ENCODE measurements at regions not wholly inside any gene's neighbourhood (a gene's known extent, or its start where the extent isn't known, plus 50 kb on each side); places are given as distances from the start of the nearest gene placed in this dataset.

DNA sequence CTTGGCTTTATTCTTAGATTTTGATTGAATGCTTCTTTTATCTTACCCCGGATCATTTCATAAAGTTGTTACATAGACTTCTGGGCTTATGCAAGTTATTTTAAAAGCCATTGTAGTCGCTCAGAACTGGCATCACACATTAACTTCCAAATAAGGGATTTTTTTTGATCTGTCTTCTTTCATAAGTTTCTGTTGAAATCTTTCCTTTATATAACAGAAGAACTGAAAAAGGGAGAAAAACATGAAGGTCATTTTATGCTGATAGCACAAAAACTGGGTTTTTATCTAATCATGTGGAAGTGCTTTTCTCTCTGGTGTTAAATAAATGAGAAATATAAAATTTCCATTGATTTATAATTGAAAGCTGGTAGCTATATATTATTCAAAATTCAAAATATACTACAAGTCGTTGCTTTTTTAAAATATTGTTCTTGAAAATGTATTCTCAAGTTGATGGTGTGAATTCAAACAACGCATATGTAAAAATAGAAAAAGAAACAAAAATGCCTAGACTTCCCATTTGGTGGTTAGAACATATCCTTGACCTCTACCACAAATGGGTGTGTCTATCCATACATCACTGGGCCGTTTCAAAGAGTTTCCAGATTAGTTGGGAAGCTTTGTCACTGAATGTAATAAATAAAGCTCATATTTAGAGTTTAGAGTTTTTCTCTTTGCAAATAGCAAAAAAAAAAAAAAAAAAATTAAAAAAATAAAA, 258.3 kb upstream of the ZPLD1 start:
- no peak for DNase-seq (ENCODE audit: extremely low read depth, low read depth, low spot score)

DNA sequence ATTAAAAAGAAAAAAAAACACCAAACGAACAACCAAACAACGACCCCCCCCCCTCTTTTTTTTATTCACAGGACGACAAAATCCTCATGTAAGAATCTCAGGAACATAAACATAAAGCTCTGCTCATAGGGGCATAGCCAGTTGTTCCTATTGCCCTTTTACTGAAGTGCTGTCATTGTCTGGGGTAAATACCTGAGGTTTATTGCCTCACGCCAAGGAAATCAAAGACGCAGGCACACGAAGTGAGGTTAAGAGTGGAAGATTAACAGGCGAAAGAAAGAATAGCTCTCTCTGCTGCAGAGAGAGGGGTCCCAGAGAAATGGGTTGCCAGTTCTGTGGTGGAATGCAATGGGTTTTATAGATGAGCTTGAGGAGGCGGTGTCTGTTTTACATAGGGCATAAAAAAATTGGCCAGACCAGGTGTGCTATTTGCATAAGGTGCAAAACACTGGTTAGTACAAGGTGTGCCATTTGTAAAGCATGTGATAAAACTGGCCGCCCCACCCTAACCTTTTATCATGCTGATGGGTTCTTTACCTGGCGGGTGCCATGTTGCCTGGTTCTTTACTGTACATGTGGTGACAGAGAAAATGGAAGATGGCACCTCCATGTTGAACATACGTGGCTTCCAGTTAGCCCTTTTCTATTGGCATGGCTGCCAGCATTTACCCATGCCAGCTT, 257.6 kb upstream of the ZPLD1 start:
- no peak for DNase-seq (ENCODE audit: extremely low read depth, low read depth, low spot score)

DNA sequence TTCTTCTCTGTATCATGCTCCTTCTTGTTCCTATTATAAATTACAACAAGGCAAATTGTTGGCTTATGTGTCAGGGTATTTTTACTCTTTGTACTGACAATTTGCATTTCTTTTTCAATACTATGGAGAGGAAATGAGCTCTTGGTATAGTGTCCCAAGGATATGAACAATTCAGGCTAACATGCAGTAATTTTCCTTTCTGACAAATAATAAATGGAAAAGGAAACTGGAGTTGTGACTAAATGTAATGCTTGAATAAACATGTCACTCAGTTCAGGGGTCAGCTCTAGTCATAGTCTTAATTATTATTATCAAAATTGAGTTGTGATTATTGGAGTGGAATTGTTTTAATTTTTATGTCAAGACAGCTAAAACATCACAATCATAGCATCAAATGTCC, 256.0 kb upstream of the ZPLD1 start:
- no peak for DNase-seq (ENCODE audit: extremely low read depth, low read depth, low spot score)

DNA sequence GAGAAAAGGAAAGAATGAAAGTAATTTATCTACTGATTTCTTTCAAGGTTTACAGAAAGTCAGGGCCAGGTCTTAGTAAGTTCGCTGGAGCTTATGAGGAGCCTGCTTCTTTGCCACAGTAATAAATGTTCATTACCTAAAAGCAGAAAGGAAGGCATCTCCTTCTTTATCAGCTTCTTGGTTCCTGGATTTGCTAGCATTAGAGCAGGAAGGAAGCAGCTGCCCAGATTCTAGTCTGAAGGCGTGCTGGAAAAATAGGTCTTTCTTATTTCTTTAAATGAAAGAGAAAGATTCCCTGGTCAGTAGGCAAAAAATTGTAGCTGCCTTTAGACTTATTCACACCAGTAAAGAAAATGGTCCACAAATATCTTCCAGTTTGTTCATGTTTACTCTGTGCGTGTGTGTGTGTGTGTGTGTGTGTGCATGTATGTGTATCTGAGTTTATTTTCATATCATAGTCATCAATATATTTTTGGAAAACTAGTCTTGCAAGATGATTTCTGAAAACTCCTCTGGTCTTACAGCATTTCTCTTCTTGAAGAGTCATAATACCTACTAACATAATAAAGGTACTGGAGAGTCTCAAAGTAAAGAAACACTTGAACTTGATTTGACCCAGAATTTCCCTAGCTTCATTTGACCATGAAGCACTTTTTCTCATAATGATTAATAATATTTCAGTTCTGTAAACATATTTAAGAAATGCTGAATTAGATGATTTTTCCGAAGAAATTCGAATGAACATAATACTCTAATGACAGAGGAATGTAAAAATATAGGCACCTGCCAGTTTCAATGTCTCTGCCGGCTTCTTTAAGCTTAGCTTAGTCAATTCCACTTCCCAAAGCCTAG, 255.3 kb upstream of the ZPLD1 start:
- no peak for DNase-seq (ENCODE audit: extremely low read depth, low read depth, low spot score)

DNA sequence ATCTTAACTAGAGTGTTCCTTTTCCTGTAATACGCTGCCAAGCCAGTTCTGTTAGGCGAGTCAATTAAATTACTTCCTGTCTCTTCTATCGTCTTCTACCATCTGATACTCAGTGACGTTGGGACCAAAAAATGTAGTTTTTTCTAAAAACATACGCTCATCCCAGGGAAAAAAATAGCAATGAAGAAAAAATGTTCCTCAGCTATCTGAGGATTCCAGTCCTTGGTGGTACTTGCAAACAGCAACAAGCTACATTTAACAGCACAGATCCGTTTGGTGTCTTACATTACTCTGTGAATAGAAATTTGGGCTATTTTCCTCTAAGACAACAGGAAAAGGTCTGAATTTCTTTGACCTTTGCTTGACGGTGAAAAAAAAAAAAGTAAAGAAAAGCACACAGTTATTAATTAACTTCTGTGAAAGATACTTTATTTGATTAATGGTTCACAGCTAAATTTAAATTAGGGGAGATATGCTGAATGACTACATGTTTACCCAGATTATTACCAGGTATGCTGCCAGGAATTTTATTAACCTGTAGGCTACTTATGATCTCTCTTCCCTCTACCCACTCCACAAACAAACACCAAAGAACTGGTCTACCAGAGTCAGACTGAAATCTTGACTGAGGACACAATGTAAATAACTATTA, 254.4 kb upstream of the ZPLD1 start:
- peak; percentile 91 for DNase-seq (ENCODE audit: extremely low read depth, low read depth, low spot score)

DNA sequence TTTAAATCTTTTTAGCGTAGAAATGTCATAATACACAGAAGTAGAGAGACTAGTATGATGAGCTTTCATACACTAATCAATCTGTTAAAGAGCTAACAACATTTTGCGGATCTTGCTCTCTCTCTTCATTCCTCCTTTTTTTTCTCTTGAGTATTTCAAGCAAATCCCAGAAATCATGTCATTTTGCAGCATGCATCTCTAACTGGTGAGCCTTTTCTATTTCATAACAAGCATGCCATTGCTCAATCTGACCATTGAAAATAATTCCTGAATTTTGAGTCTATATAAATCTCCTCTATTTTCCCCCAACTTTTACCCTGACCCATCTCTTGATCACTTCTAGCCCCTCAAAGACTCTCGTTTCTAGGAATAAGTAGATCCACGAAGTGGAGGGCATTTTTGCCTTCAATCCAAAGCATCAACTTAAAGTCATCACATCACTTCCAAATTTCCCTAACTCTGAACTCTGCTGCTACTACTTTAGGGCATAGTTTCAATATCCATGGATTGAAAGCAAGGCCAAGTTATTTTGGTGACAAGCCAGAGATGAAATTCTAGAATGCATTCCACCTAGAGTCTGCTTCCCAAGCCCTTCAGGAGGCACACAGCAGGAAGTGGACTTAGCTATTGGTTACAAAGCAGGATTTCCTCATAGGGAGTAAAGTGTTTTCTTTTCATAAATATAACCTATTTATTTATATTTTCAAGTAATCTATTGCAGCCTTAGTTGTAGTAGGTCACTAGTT, 253.5 kb upstream of the ZPLD1 start:
- DNase-seq (ENCODE audit: extremely low read depth, low read depth, low spot score), result no peak

DNA sequence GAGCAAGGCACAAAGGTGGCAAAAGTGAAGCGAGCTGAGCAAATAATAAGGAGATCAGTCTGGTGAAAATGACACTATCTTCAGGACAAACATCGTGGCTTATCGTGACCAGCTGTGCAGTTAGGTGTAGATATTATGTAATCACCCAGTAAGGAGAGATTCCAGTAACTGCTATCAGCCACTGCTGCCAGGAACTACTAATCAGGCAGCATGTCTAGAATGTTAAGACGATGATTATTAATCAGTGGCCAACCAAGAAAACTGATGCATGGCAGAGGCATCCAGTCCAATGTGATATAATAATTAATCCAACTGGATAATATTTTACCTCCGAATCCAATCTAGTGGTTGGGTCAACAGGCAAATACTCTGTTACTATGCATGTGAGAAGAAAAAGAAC, 252.7 kb upstream of the ZPLD1 start:
- DNase-seq (ENCODE audit: extremely low read depth, low read depth, low spot score), result no peak

DNA sequence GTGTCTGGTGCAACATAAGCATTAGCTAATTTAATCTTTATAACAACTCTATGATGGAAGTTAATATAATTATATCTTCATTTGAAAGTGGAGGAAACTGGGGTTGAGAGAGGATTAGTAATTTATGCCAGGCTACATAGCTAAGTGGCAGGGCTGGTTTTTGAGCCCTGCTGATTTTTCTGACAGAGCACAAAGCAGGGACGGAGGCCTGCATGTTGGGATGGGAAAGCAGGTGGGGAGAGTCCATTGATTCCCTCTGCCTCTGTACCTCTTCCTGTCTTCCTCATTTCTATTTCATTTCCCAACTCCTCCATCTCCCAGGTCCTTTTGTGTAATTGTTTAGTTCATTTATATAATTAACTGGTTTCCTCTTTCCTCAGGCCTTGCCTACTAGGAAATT, 251.6 kb upstream of the ZPLD1 start:
- DNase-seq (ENCODE audit: extremely low read depth, low read depth, low spot score), result no peak

DNA sequence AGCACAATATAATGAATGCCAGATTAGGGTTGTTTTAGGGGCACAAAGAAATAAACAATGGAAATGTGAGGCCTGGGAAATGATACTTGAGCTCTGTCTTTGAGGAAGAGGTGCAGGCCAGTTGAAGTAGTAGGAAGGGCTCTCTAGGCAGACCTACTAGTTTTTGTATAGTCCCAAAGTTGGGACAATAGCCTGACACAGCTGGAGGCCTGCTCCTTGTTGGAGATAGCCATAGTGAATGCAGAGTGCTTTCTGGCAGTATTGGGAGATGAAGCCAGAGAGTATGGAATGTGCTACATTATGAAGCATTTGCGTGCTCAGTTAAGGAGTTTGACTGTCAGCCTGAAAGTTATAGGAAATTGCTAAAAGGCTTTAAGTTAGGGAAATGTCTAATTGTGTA, 251.2 kb upstream of the ZPLD1 start:
- no peak for DNase-seq (ENCODE audit: extremely low read depth, low read depth, low spot score)

DNA sequence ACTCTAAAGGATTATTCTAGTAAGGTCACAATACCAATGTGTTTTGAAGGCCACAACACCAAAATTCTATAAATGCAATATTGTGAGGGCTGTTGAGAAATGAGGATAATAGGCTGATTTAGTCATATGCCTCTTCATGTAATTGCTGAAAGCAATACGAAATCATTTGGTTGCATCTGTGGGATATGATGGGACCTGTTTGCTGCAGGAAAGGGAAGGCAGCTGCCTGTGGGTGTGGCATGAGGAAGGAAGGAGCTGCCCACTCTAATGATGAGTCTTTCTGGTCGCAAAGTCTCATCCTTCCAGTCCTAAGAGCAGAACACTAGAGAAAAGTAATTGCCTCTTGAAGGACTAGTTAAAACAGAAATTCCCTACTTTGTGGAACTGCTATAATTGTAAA, 245.3 kb upstream of the ZPLD1 start:
- DNase-seq (ENCODE audit: extremely low read depth, low read depth, low spot score), result no peak

DNA sequence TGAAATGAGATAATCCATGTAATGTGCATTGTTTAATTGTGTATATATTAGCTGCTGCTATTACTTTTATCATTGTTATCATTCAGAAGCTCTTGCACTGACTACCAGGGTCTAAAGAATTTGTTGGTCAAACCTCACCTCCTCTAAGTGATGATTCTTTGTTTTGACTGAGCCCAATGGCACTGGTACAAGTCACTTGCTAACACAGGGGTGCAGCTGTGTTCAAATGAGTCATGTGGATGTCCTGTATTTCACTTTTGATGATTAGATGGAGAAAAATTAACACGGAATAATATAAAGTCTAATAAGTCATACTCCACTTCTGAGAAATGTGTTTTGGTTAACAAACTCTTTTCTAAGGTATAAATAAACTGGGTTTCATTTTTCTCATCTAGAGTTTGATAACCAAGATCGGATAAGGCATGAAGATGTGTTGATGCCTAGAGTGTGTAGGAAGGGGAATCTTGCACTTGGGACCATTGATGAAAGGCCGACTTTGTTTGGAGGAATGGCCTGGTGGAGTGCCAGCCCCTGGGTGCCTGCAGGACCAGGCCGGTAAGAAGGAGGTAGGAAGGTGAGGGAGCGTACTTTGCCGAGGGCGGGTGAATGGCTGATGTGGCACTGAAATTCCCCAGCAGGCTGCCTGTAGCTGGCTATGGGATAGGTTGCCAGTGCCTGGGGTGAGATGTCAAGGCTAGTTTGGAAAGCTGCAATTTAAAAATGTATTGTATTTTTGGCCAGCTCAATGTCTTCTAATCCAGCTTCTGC, 244.7 kb upstream of the ZPLD1 start:
- DNase-seq (ENCODE audit: extremely low read depth, low read depth, low spot score), result no peak

DNA sequence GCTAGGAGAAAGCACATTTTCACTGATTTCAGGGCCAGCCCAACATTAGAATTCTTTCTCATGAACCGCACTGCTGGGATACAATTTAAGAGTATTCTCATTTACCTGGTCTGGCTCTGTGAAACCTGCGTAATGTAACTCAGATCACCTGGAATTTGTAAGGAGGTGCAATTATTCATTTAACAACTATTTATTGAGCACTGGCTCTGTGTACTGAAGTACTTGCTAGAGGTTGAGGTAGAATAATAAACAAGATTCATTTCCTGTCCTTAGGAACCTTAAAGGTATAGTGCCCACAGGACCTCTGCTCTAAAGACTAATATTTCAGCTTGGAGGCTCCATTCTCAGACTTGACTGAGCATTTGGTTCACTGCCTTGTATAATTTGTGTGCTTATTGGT, 242.2 kb upstream of the ZPLD1 start:
- no peak for DNase-seq (ENCODE audit: extremely low read depth, low read depth, low spot score)

DNA sequence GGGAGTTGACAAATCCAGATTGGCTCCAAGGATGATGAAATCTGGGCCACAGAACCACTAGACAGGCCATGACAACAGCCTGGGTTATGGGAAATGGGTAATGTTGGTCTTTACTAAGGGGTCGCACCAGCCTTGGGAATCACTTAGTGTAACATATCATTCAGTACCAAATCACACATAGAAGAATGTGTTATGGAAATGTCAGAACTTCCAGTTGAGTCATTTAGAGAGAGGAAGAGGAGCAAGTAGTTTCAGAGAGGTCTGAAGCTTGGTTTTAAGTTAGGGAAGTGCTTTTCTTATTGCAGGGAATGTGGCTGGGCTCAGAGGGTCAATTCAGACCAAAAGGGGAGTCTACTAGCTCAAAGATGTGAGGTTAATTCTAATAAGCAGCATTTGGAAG, 241.6 kb upstream of the ZPLD1 start:
- DNase-seq (ENCODE audit: extremely low read depth, low read depth, low spot score), result no peak

DNA sequence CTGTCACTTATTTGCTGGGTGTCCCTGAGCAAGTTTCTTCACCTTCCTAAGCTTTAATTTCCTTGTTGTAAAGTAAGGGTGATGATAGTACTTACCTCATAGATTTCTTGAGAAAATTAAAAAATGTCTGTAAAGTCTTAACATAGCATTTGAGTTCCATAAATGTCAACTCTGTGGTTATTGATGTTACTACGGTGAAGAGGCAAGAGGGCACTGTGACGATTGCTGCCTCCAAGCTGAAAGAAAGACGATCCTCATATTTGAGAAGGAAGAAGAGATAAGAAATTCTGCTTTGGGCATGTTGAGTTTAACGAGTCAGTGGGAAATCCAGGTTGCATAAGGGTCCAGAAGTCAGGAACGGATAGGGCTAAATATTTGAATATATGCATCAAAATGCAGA, 240.8 kb upstream of the ZPLD1 start:
- DNase-seq (ENCODE audit: extremely low read depth, low read depth, low spot score), result no peak

DNA sequence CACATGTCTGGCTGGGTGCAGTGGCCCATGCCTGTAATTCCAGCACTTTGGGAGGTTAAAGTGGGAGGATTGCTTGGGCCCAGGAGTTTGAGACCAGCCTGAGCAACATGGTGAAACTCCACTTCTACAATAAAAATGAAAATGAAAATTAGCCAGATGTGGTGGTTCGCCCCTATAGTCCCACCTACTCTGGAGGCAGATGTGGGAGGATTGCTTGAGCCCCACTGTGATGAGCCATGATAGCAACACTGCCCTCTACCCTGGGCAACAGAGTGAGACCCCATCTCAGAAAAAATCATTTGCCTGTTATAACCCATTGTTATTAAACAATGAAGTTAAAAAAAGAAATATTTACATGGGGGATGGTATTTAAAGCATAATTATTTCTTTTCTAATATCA, 240.1 kb upstream of the ZPLD1 start:
- no peak for DNase-seq (ENCODE audit: extremely low read depth, low read depth, low spot score)

DNA sequence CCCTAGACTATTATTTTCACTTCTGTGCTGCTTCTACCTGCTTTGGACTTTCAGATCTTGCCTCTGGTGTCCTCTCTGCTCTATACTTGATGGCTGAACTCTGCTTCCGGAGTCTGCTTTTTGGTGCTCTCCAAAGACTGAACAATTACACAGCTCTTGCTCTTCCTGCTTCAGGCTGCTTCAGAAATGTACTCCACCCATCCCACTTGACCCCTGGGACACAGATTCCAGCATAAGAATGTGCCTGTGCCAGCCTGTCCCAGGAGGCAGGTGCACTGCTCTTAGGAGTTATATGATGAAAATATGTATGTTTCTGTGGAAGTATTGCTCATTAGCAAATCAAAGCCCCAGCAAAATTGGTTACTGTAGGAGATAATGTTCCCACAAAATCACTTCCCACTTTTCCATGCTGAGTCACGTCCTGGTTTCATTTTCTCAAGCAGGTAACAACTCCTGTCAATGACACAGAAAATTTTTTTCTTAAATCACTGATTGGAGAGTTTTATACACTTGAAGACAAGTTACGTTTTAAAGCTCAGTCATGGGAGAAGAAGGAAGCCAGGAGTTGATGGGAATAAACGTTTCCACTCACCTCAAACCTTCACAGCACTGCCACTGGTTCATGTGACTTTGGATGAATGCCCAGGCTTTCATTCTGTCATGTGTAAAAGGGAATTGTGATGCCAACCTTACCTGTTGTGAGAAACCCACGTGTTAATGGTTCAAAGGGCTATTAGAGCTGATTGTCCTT, 239.4 kb upstream of the ZPLD1 start:
- no peak for DNase-seq (ENCODE audit: extremely low read depth, low read depth, low spot score)

DNA sequence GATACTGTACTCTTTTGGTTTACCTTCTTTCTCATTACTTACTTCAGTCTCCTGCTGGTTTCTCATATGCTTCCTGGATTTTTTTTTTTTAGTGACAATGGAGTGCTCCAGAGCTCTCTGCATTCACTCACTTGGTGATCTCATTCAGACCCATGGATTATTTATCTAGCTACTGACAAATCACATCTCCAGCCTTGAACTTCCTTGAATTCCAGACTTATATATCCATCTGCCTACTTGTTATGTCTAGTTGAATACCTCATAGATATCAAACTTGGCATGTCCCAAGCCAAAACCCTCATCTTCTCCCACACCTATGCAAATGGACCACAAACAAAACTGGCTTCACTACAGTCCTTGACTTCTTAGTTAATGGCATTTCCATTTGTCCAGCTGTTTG, 234.7 kb upstream of the ZPLD1 start:
- DNase-seq (ENCODE audit: extremely low read depth, low read depth, low spot score), result no peak

DNA sequence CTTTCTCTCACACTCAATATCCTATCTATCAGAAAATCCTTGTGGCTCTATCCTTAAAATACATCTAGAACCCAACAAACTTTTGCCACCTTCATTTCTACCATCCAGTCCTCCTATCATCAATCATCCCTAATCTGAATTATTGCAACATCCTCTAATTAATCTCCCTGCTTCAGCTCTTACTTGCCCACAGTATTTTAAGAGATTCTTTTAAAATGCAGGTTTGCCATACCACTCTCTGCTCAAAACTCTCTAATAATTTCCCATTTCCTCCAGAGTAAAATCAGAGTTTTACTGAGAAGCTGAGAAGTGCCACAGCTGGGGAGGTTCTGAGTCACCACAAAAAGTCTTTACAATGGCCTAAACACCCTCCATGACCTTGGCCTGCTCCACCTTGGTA, 234.3 kb upstream of the ZPLD1 start:
- DNase-seq (ENCODE audit: extremely low read depth, low read depth, low spot score), result no peak

DNA sequence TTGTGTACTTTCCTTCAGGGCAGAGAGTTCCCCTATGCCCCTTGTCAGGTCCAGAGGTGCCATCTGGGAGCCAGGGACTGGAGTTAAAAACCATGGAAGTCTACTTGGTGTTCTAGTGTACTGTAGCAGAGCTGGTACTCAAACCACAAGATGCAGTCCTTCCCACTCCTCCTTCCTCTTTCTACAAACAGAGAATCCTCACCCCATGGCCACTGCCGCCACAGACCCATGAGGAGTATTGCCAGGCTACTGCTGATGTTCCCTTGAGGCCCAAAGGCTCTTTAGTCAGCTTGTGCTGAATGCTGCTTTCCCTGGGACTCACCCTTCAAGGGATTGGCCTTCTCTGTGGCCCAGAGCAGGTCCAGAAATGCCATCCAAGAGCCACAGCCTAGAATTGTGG, 229.2 kb upstream of the ZPLD1 start:
- DNase-seq (ENCODE audit: extremely low read depth, low read depth, low spot score), result no peak

Measured in glomerular endothelial cell (primary cell).